HEK293T (cell line): ENCODE measurements at regions not wholly inside any gene's neighbourhood (a gene's known extent, or its start where the extent isn't known, plus 50 kb on each side); places are given as distances from the start of the nearest gene placed in this dataset.

Source experiments
- CTCF ChIA-PET: fragments of 350-600 bp; formaldehyde crosslinking; extraction: SDS; loops from one replicate; lab custom pipeline; 2021; ENCODE audit warnings: antibody characterized with exemption, inconsistent platforms; lab: Yijun Ruan, JAX
- POLR2A ChIA-PET: fragments of 350-600 bp; formaldehyde crosslinking; extraction: SDS; loops from one replicate; lab custom pipeline; 2020; ENCODE audit warnings: antibody characterized with exemption, inconsistent platforms; lab: Yijun Ruan, JAX
- DNase-seq: peaks from one replicate; pipeline ENCODE4 v3.0.0; 2012; ENCODE audit warnings: mixed read lengths; ENCODE audit errors: extremely low spot score
- ARNT ChIP-seq: fragments of 450-650 bp; IDR thresholded peaks from 2 replicates; pipeline ENCODE4 v1.6.1; 2017; ENCODE audit warnings: mild to moderate bottlenecking
- BHLHE40 ChIP-seq: fragments of 450-650 bp; IDR thresholded peaks from 2 replicates; pipeline ENCODE4 v1.6.1; 2016; ENCODE audit warnings: mild to moderate bottlenecking, moderate library complexity, borderline replicate concordance
- CTBP1 ChIP-seq: fragments of 450-650 bp; IDR thresholded peaks from 2 replicates; pipeline ENCODE4 v1.6.1; 2016; ENCODE audit warnings: borderline replicate concordance
- ELF4 ChIP-seq: fragments of 450-650 bp; IDR thresholded peaks from 2 replicates; pipeline ENCODE4 v1.6.1; 2017; ENCODE audit warnings: antibody characterized with exemption
- FOXA1 ChIP-seq: fragments of 450-650 bp; IDR thresholded peaks from 2 replicates; pipeline ENCODE4 v1.6.1; 2016; ENCODE audit warnings: mild to moderate bottlenecking
- FOXK2 ChIP-seq: fragments of 450-650 bp; IDR thresholded peaks from 2 replicates; pipeline ENCODE4 v1.6.1; 2016; ENCODE audit warnings: mild to moderate bottlenecking
- FOXM1 ChIP-seq: fragments of 450-650 bp; IDR thresholded peaks from 2 replicates; pipeline ENCODE4 v1.6.1; 2017; ENCODE audit warnings: mild to moderate bottlenecking, borderline replicate concordance
- HDGF ChIP-seq: fragments of 450-650 bp; IDR thresholded peaks from 2 replicates; pipeline ENCODE4 v1.6.1; 2017; ENCODE audit warnings: antibody characterized with exemption, borderline replicate concordance
- L3MBTL2 ChIP-seq: fragments of 450-650 bp; conservative IDR thresholded peaks from 2 replicates; pipeline ENCODE4 v1.6.1; 2016; ENCODE audit warnings: mild to moderate bottlenecking
- LEF1 ChIP-seq: fragments of 450-650 bp; IDR thresholded peaks from 2 replicates; pipeline ENCODE4 v1.6.1; 2017; ENCODE audit warnings: mild to moderate bottlenecking, borderline replicate concordance
- NFRKB ChIP-seq: fragments of 450-650 bp; IDR thresholded peaks from 2 replicates; pipeline ENCODE4 v1.6.1; 2016; ENCODE audit warnings: mild to moderate bottlenecking, moderate library complexity
- PKNOX1 ChIP-seq: fragments of 450-650 bp; IDR thresholded peaks from 2 replicates; pipeline ENCODE4 v1.6.1; 2016
- SP1 ChIP-seq: fragments of 450-650 bp; IDR thresholded peaks from 2 replicates; pipeline ENCODE4 v1.6.1; 2017
- SUZ12 ChIP-seq: fragments of 450-650 bp; IDR thresholded peaks from 2 replicates; pipeline ENCODE4 v1.6.1; 2016; ENCODE audit warnings: mild to moderate bottlenecking
- TARDBP ChIP-seq: fragments of 450-650 bp; IDR thresholded peaks from 2 replicates; pipeline ENCODE4 v1.6.1; 2016
- ZNF384 ChIP-seq: fragments of 450-650 bp; IDR thresholded peaks from 2 replicates; pipeline ENCODE4 v1.6.1; 2016

- CTCF ChIA-PET: no interaction called here
- TF ChIP-seq PKNOX1 (no peak), ELF4 (no peak), SUZ12 (no peak), SP1 (no peak), L3MBTL2 (no peak), ARNT (no peak), LEF1 (no peak), FOXK2 (no peak), CTBP1 (no peak), FOXM1 (no peak), BHLHE40 (no peak)
- DNase-seq: no peak
- POLR2A ChIA-PET: no interaction called here
Measured at GRCh38 chr6:22621701-22622100, 52.3 kb downstream of the HDGFL1 start.

GRCh38 chr6:22622351-22622750 is 53.0 kb downstream of the HDGFL1 start:
- CTCF ChIA-PET: no interaction called here
- POLR2A ChIA-PET: no interaction called here

GRCh38 chr6:22622813-22623212 is 53.4 kb downstream of the HDGFL1 start:
- ChIA-PET POLR2A (no interaction called here), CTCF (no interaction called here)
- no peak for TF ChIP-seq CTBP1
- TF ChIP-seq HDGF: no peak
- TF ChIP-seq PKNOX1: no peak
- TF ChIP-seq L3MBTL2: no peak
- TF ChIP-seq FOXA1: no peak
- no peak for TF ChIP-seq TARDBP
- TF ChIP-seq ARNT: no peak
- DNase-seq: no peak

More at GRCh38 chr6:22622351-22622750, 53.0 kb downstream of the HDGFL1 start:
- TF ChIP-seq FOXM1 (no peak), BHLHE40 (no peak), ZNF384 (no peak), ARNT (no peak), LEF1 (no peak)
- DNase-seq: no peak

- ChIA-PET POLR2A (no interaction called here), CTCF (no interaction called here)
- DNase-seq: no peak
- TF ChIP-seq FOXM1 (no peak), ELF4 (no peak), CTBP1 (no peak), PKNOX1 (no peak), FOXA1 (no peak), ZNF384 (no peak), BHLHE40 (no peak), TARDBP (no peak), HDGF (no peak), SUZ12 (no peak), NFRKB (no peak), L3MBTL2 (no peak), ARNT (no peak)
Measured at GRCh38 chr6:22627644-22628043, 58.3 kb downstream of the HDGFL1 start.

- ChIA-PET POLR2A (no interaction called here), CTCF (no interaction called here)
- DNase-seq: no peak
- TF ChIP-seq PKNOX1: no peak
- TF ChIP-seq ARNT: no peak
- TF ChIP-seq TARDBP: no peak
- TF ChIP-seq FOXM1: no peak
- no peak for TF ChIP-seq FOXA1
- TF ChIP-seq CTBP1: no peak
- no peak for TF ChIP-seq ZNF384
- TF ChIP-seq FOXK2: no peak
- TF ChIP-seq NFRKB: no peak
Measured at GRCh38 chr6:22631091-22631490, 61.7 kb downstream of the HDGFL1 start.

GRCh38 chr6:22632581-22633145 is 63.3 kb downstream of the HDGFL1 start:
- ChIA-PET POLR2A (no interaction called here), CTCF (no interaction called here)
- TF ChIP-seq L3MBTL2 (no peak), LEF1 (no peak)
- DNase-seq: no peak

GRCh38 chr6:22636452-22636851 is 67.1 kb downstream of the HDGFL1 start:
- ChIA-PET CTCF (no interaction called here), POLR2A (no interaction called here)
- DNase-seq: no peak
- no peak for TF ChIP-seq FOXK2
- TF ChIP-seq FOXM1: no peak
- no peak for TF ChIP-seq LEF1
- no peak for TF ChIP-seq TARDBP
- TF ChIP-seq ARNT: no peak
- no peak for TF ChIP-seq L3MBTL2
- no peak for TF ChIP-seq CTBP1
- TF ChIP-seq FOXA1: no peak
- no peak for TF ChIP-seq ZNF384
- no peak for TF ChIP-seq ELF4
- no peak for TF ChIP-seq SUZ12
- TF ChIP-seq NFRKB: no peak
- TF ChIP-seq BHLHE40: no peak
- TF ChIP-seq SP1: no peak
- no peak for TF ChIP-seq PKNOX1
- TF ChIP-seq HDGF: no peak
